Transverse colon (tissue), 4 donors: ENCODE measurements at regions not wholly inside any gene's neighbourhood (a gene's known extent, or its start where the extent isn't known, plus 50 kb on each side); places are given as distances from the start of the nearest gene placed in this dataset.
A peak's percentile ranks its signal among the peaks of the same experiment; 100 is the strongest.

ENCODE experiments used
- DNase-seq: peaks from one replicate; pipeline ENCODE4 v3.0.0-alpha.2; 2019
- H3K27ac ChIP-seq, 4 donors: fragments of 200-600 bp; sonication (generic); 2 replicates each; pipeline ENCODE4 v1.5.1; 2016 to 2018; ENCODE audit warnings: inconsistent platforms in 4 of 4
- H3K27me3 ChIP-seq: fragments of 200-600 bp; sonication (generic); 2 replicates; pipeline ENCODE4 v1.5.1; 2017; ENCODE audit warnings: inconsistent platforms
- H3K36me3 ChIP-seq, 4 donors: fragments of 200-600 bp; sonication (generic); 2 replicates each; pipeline ENCODE4 v1.5.1; 2017 to 2019; ENCODE audit warnings: inconsistent platforms in 4 of 4
- H3K4me1 ChIP-seq, 4 donors: fragments of 200-600 bp; sonication (generic); 2 replicates each; pipeline ENCODE4 v1.5.1; 2017 to 2020; ENCODE audit warnings: inconsistent platforms in 4 of 4
- H3K4me3 ChIP-seq, 4 donors: fragments of 200-600 bp; sonication (generic); 1 replicate in 1 of 4; 2 replicates in 3 of 4; pipeline versions ENCODE4 v1.5.1 to v1.6.1; 2017 to 2019; ENCODE audit warnings: inconsistent platforms in 4 of 4
- H3K9me3 ChIP-seq, 2 donors: fragments of 200-600 bp; sonication (generic); 2 replicates each; pipeline ENCODE4 v1.5.1; 2017 to 2019; ENCODE audit warnings: inconsistent platforms in 2 of 2
- EP300 ChIP-seq: sonication (generic); formaldehyde crosslinking; IDR thresholded peaks from one replicate; pipeline ENCODE4 v1.6.1; 2017; ENCODE audit warnings: antibody characterized with exemption, low read depth
- POLR2A ChIP-seq: fragments of 450-650 bp; IDR thresholded peaks from one replicate; pipeline ENCODE4 v1.6.1; 2016; ENCODE audit warnings: antibody characterized with exemption, mild to moderate bottlenecking, moderate library complexity
- POLR2AphosphoS5 ChIP-seq, 3 donors: sonication (generic); formaldehyde crosslinking; IDR thresholded peaks; one replicate each; pipeline ENCODE4 v1.6.1; 2016; ENCODE audit warnings: antibody characterized with exemption in 3 of 3
- WGBS, 2 donors: methylation state at CpG; one replicate each; pipeline ENCODE4 v1.1.5; 2018; ENCODE audit warnings: low coverage in 1 of 2; 5-methylcytosine and 5-hydroxymethylcytosine counted together
- in situ Hi-C, 4 donors: fragments of 200-750 bp; cut with MboI; loops; one replicate each; pipeline versions ENCODE4 v1.15.0 to v1.15.1; 2017; ENCODE audit warnings: low sequenced_read_pairs in 3 of 4, low pct_ligation_motif_present in 1 of 4, low pct_unique_long_range_greater_than_20kb in 1 of 4
- intact Hi-C: fragments of 100-400 bp; cut with DNase I; formaldehyde crosslinking; loops from one replicate; pipeline ENCODE4 v1.15.1; 2023; ENCODE audit warnings: low total_unique reads
- TF ChIP-seq, protein P1 (sequence below), 5 experiments: fragments of 200-600 bp in 3 of 5; fragments of 450-650 bp in 2 of 5; sonication (generic) in 3 of 5; IDR thresholded peaks; 1 replicate in 2 of 5; 2 replicates in 3 of 5; pipeline ENCODE4 v1.5.1; 2016 to 2017; ENCODE audit warnings: antibody characterized with exemption in 5 of 5, inconsistent platforms in 3 of 5, mild to moderate bottlenecking in 2 of 5, moderate library complexity in 1 of 5

DNA sequence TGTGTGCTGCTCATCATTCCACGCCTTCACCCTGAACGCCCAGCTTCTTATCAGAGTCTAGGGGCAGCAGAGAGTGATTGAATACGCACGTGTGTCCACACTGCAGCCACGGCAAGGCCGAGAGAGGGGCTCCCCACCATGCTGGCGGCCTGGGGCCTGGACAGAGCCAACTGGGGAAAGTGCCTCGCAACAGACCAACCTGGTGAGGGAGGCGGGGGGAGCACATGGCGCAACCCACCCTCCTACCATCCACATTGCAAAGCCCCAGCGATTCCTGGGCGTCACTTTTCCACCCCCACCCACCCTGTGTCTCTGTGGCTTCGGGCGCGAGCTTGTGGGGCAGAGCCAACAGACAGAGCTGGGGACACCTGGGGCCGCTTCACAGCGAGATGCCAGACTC, 66.4 kb upstream of the DUSP22 start:
- 96% methylated on average over 17 of the region's 17 CpGs; no CpG with 5 or more reads in 1 of the 2 donors for WGBS, 2 donors
- peaks cover 3% of the 10 kb centered on the region for H3K27me3 ChIP-seq
- H3K36me3 ChIP-seq: no peaks in the 10 kb centered on the region
- DNase-seq: no peak
- no peaks in the 10 kb centered on the region for H3K9me3 ChIP-seq
- intact Hi-C loops: no loop called here
- H3K27ac ChIP-seq: no peak overlapping the region
- no peak overlapping the region for H3K4me3 ChIP-seq
- no peak for TF ChIP-seq POLR2A
- TF ChIP-seq EP300: no peak
- TF ChIP-seq POLR2AphosphoS5 (IDR thresholded peaks at IDR 0.05): no peak
- TF ChIP-seq, protein P1, sequence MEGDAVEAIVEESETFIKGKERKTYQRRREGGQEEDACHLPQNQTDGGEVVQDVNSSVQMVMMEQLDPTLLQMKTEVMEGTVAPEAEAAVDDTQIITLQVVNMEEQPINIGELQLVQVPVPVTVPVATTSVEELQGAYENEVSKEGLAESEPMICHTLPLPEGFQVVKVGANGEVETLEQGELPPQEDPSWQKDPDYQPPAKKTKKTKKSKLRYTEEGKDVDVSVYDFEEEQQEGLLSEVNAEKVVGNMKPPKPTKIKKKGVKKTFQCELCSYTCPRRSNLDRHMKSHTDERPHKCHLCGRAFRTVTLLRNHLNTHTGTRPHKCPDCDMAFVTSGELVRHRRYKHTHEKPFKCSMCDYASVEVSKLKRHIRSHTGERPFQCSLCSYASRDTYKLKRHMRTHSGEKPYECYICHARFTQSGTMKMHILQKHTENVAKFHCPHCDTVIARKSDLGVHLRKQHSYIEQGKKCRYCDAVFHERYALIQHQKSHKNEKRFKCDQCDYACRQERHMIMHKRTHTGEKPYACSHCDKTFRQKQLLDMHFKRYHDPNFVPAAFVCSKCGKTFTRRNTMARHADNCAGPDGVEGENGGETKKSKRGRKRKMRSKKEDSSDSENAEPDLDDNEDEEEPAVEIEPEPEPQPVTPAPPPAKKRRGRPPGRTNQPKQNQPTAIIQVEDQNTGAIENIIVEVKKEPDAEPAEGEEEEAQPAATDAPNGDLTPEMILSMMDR (IDR thresholded peaks at IDR 0.05): no peak
- H3K4me1 ChIP-seq: no peaks in the 10 kb centered on the region
- in situ Hi-C loops: no loop called here

DNA sequence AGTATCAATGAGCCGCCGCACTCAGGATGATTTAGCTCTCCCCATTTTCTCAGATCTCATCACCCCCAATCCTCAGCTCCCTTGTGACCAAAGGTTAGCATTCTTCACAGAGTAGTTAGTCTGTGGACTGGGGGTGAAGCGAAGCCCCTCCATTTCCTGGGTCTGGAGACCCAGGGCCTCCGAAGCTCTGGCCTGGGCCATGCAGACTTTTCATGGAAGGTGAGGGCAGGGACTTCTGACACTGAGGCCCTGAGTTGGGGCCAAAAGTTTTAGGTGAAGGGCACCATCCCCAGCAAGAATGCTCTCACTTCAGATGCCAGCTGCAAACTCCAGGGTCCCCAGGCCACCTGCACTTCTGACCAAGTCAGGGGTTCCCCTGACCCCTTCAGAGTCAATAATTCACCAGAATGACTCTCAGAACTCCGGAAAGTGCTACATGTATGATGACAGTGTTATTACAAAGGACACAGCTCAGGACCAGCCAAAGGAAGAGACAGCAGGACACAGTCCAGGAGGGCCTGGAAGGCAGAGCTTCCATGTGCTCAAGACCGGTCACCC, 65.7 kb upstream of the DUSP22 start:
- no peak for DNase-seq
- H3K36me3 ChIP-seq: no peaks in the 10 kb centered on the region
- intact Hi-C loops: no loop called here
- in situ Hi-C loops: no loop called here
- H3K4me3 ChIP-seq: no peak overlapping the region
- no peaks in the 10 kb centered on the region for H3K9me3 ChIP-seq
- WGBS, 2 donors: 97 to 100% methylated on average over 2 to 6 of the region's 6 CpGs
- TF ChIP-seq POLR2A (no peak), EP300 (no peak), POLR2AphosphoS5 (IDR thresholded peaks at IDR 0.05) (no peak)
- TF ChIP-seq, protein P1 (IDR thresholded peaks at IDR 0.05): no peak
- H3K4me1 ChIP-seq: no peaks in the 10 kb centered on the region
- no peaks in the 10 kb centered on the region for H3K27me3 ChIP-seq
- H3K27ac ChIP-seq: no peak overlapping the region

DNA sequence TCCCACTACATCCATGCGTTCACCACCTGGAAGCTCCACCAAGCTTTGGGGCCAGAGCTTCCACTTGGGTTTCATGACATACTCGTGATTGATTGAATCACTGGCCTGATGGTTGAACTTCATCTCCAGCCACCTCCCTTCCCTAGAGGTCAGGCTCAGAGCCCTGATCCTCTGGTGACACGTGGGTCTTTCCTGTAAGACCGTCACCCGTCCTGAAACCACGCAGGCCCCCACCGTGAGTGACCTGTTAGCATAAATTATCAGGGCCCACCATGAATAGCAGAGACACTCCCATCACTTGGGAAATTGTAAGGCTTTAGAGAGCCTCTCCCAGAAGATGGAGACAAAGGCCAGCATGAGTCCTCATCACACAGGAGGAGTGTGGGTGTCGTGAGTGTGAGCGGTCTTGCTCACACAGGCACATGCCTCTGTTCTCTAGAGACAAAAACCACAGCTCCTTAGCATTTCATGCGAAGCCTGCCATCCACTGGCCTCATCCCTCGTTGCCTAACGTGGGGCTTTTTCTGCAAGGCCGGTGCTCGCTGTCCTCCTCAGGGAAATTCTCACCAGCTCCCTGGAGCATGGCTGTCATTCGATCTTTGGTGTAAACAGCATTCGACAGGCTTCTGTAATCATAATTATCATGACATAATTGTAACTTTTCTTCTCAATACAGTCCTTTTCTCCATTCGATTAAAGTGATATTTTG, 65.1 kb upstream of the DUSP22 start:
- no peaks in the 10 kb centered on the region for H3K4me1 ChIP-seq
- no peak overlapping the region for H3K4me3 ChIP-seq
- no peaks in the 10 kb centered on the region for H3K36me3 ChIP-seq
- H3K9me3 ChIP-seq: no peaks in the 10 kb centered on the region
- TF ChIP-seq, protein P1 (IDR thresholded peaks at IDR 0.05): no peak
- TF ChIP-seq POLR2A: no peak
- TF ChIP-seq POLR2AphosphoS5 (IDR thresholded peaks at IDR 0.05): no peak
- TF ChIP-seq EP300: no peak
- in situ Hi-C loops: no loop called here
- no peaks in the 10 kb centered on the region for H3K27me3 ChIP-seq
- 81 to 91% methylated on average over 11 to 17 of the region's 17 CpGs for WGBS, 2 donors
- peak; percentile 29 for DNase-seq
- no peak overlapping the region for H3K27ac ChIP-seq
- intact Hi-C loops: no loop called here

DNA sequence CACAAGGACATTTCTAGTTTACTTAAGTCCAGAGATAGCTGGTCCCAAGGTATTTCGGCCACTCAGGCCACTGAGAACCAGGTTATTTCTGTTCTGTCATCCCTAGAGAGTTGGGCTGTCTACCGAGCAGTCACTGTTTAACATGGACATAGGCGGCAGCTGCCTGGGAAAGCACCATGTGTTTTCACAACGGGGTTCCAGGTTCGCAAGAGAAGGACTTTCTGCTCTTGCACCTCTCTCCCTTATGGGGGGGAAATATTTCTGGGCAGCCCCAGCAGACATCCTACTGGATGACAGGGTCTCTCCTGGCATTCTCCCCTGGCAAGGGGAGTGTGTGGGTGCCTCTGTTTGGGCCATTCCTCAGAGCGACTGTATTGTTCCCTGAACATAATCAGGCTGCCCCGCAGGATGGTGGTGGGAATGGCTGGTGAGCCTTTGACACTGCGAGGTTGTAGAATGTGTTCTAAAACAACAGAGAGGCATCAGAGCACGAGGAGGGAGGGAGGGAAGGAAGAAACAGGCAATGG, 64.4 kb upstream of the DUSP22 start:
- no peaks in the 10 kb centered on the region for H3K9me3 ChIP-seq

More for the DNA sequence above, 64.4 kb upstream of the DUSP22 start:
- 70 to 87% methylated on average over 9 of the region's 9 CpGs for WGBS, 2 donors
- no peak for DNase-seq
- Histone ChIP-seq H3K4me1 (no peaks in the 10 kb centered on the region), H3K36me3 (no peaks in the 10 kb centered on the region), H3K4me3 (no peak overlapping the region), H3K27ac (no peak overlapping the region), H3K27me3 (no peaks in the 10 kb centered on the region)
- intact Hi-C loops: no loop called here
- in situ Hi-C loops: no loop called here
- TF ChIP-seq POLR2A: no peak
- TF ChIP-seq POLR2AphosphoS5 (IDR thresholded peaks at IDR 0.05): no peak
- TF ChIP-seq EP300: no peak
- TF ChIP-seq, protein P1 (IDR thresholded peaks at IDR 0.05): no peak
